ENCODE measurements at regions not wholly inside any gene's neighbourhood (a gene's known extent, or its start where the extent isn't known, plus 50 kb on each side); places are given as distances from the start of the nearest gene placed in this dataset.
"Not testable (repeated sequence)": the region's sequence is repeated elsewhere in the genome, so short reads cannot be mapped to it uniquely, and the experiment has no call there.

- Mint-ChIP-seq H3K9me3 (no peaks in the 10 kb centered on the region), H3K4me3 (no peak overlapping the region), H3K36me3 (ENCODE audit: low read depth) (no peaks in the 10 kb centered on the region), H3K4me1 (ENCODE audit: low read depth) (no peaks in the 10 kb centered on the region), H3K27me3 (no peaks in the 10 kb centered on the region), H3K27ac (no peak overlapping the region)
- Histone ChIP-seq H3K36me3 (ENCODE audit: insufficient read depth, low read length) (no peaks in the 10 kb centered on the region), H3K4me1 (ENCODE audit: insufficient read depth, low read length) (no peaks in the 10 kb centered on the region), H3K27me3 (ENCODE audit: control insufficient read depth in 1 of 2, insufficient read depth in 2 of 2, low read length in 2 of 2) (no peaks in the 10 kb centered on the region), H3K9me3 (ENCODE audit: control insufficient read depth in 1 of 2, insufficient read depth in 1 of 2, low read length in 2 of 2) (no peaks in the 10 kb centered on the region), H3K4me3 (ENCODE audit: low read length) (no peak overlapping the region), H3K27ac (ENCODE audit: low read depth in 1 of 2, low read length in 2 of 2) (no peak overlapping the region)
- TF ChIP-seq CTCF (IDR thresholded peaks at IDR 0.05), result no peak
- ATAC-seq (ENCODE audit: poor library complexity) (no peak), DNase-seq (no peak)
- ChIA-PET CTCF (interaction anchor here (1.4 kb wide), 1 partner anchor 27 kb away, joined by 3 read pairs; no protein-coding TSS in a partner anchor), POLR2A (interaction anchor here (0.6 to 0.7 kb wide), 2 partner anchors 143 to 654 kb away, joined by 3 to 5 read pairs; no protein-coding TSS in a partner anchor)
- intact Hi-C loops (cut with DNase I, micrococcal nuclease), result no loop called here
These were observed 141.9 kb upstream of the STK26 start for GRCh38 chrX:131881194-131881593.

- POLR2A ChIA-PET; H3K4me1 Mint-ChIP-seq (ENCODE audit: low read depth); H3K27me3 Mint-ChIP-seq; H3K4me3 ChIP-seq (ENCODE audit: low read length); H3K9me3 Mint-ChIP-seq; H3K27ac ChIP-seq (ENCODE audit: low read depth in 1 of 2, low read length in 2 of 2); DNase-seq; H3K36me3 ChIP-seq (ENCODE audit: insufficient read depth, low read length); H3K27ac Mint-ChIP-seq; H3K4me1 ChIP-seq (ENCODE audit: insufficient read depth, low read length); H3K27me3 ChIP-seq (ENCODE audit: control insufficient read depth in 1 of 2, insufficient read depth in 2 of 2, low read length in 2 of 2); CTCF ChIA-PET; ATAC-seq (ENCODE audit: poor library complexity); H3K36me3 Mint-ChIP-seq (ENCODE audit: low read depth); H3K4me3 Mint-ChIP-seq; intact Hi-C loops (cut with DNase I, micrococcal nuclease); H3K9me3 ChIP-seq (ENCODE audit: control insufficient read depth in 1 of 2, insufficient read depth in 1 of 2, low read length in 2 of 2): not testable (repeated sequence)
These were observed 138.1 kb upstream of the STK26 start for GRCh38 chrX:131885042-131885441.

GRCh38 chrX:131893857-131894256, 129.2 kb upstream of the STK26 start:
- H3K4me1 Mint-ChIP-seq (ENCODE audit: low read depth); ATAC-seq (ENCODE audit: poor library complexity); H3K27ac Mint-ChIP-seq; H3K27ac ChIP-seq (ENCODE audit: low read depth in 1 of 2, low read length in 2 of 2); H3K4me3 Mint-ChIP-seq; intact Hi-C loops (cut with DNase I, micrococcal nuclease); H3K36me3 Mint-ChIP-seq (ENCODE audit: low read depth); H3K4me3 ChIP-seq (ENCODE audit: low read length); H3K36me3 ChIP-seq (ENCODE audit: insufficient read depth, low read length); H3K27me3 Mint-ChIP-seq; H3K27me3 ChIP-seq (ENCODE audit: control insufficient read depth in 1 of 2, insufficient read depth in 2 of 2, low read length in 2 of 2); H3K9me3 ChIP-seq (ENCODE audit: control insufficient read depth in 1 of 2, insufficient read depth in 1 of 2, low read length in 2 of 2); H3K9me3 Mint-ChIP-seq; CTCF ChIA-PET; H3K4me1 ChIP-seq (ENCODE audit: insufficient read depth, low read length); POLR2A ChIA-PET; DNase-seq: not testable (repeated sequence)

- DNase-seq (no peak), ATAC-seq (ENCODE audit: poor library complexity) (no peak)
- intact Hi-C loops (cut with DNase I, micrococcal nuclease), result no loop called here
- Histone ChIP-seq H3K36me3 (ENCODE audit: insufficient read depth, low read length) (no peaks in the 10 kb centered on the region), H3K27ac (ENCODE audit: low read depth in 1 of 2, low read length in 2 of 2) (no peak overlapping the region), H3K27me3 (ENCODE audit: control insufficient read depth in 1 of 2, insufficient read depth in 2 of 2, low read length in 2 of 2) (no peaks in the 10 kb centered on the region), H3K9me3 (ENCODE audit: control insufficient read depth in 1 of 2, insufficient read depth in 1 of 2, low read length in 2 of 2) (no peaks in the 10 kb centered on the region), H3K4me1 (ENCODE audit: insufficient read depth, low read length) (no peaks in the 10 kb centered on the region), H3K4me3 (ENCODE audit: low read length) (no peak overlapping the region)
- Mint-ChIP-seq H3K9me3 (no peaks in the 10 kb centered on the region), H3K27ac (no peak overlapping the region), H3K27me3 (no peaks in the 10 kb centered on the region), H3K4me1 (ENCODE audit: low read depth) (no peaks in the 10 kb centered on the region), H3K36me3 (ENCODE audit: low read depth) (no peaks in the 10 kb centered on the region), H3K4me3 (no peak overlapping the region)
- CTCF ChIA-PET, result no interaction called here
- POLR2A ChIA-PET, result interaction anchor here (1.0 kb wide), 1 partner anchor 91 kb away, joined by 3 read pairs; no protein-coding TSS in a partner anchor
- TF ChIP-seq CTCF (IDR thresholded peaks at IDR 0.05), result no peak
These were observed 128.1 kb upstream of the STK26 start for GRCh38 chrX:131894995-131895394.

All from CD4-positive, alpha-beta T cell (primary cell).